ENCODE measurements at regions not wholly inside any gene's neighbourhood (a gene's known extent, or its start where the extent isn't known, plus 50 kb on each side); places are given as distances from the start of the nearest gene placed in this dataset.

- POLR2A ChIA-PET, result no interaction called here
- DNase-seq, result no peak
- Histone ChIP-seq H3K9me2 (no peaks in the 10 kb centered on the region), H3K79me2 (ENCODE audit: insufficient read depth) (no peaks in the 10 kb centered on the region), H3K4me1 (ENCODE audit: control insufficient read depth in 1 of 2, insufficient read depth in 2 of 2, low read depth in 1 of 2, low read length in 1 of 2) (no peaks in the 10 kb centered on the region; a peak in 1 of 4 replicates), H2AFZ (ENCODE audit: low read depth) (no peak overlapping the region), H3K4me3 (ENCODE audit: low read depth in 2 of 2, low read length in 1 of 2) (no peak overlapping the region), H3K9ac (no peak overlapping the region), H3K36me3 (replicated peaks in 1 of 2; ENCODE audit: control insufficient read depth in 1 of 2, insufficient read depth in 2 of 2, low read length in 1 of 2) (no peaks in the 10 kb centered on the region), H3K9me3 (no peaks in the 10 kb centered on the region), H3K27me3 (ENCODE audit: insufficient read depth) (no peaks in the 10 kb centered on the region; the same call in 1 of the 2 replicates), H4K20me1 (ENCODE audit: insufficient read depth) (no peaks in the 10 kb centered on the region), H3K27ac (ENCODE audit: low read depth in 2 of 2, low read length in 1 of 2) (no peak overlapping the region), H3K4me2 (no peak overlapping the region), H3F3A (replicated peaks; ENCODE audit: insufficient read depth) (no peaks in the 10 kb centered on the region)
- TF ChIP-seq GATA2 (CRISPR knock-in tag; IDR thresholded peaks at IDR 0.05), result no peak
- TF ChIP-seq RAD21 (IDR thresholded peaks at IDR 0.05; ENCODE audit: low read length), result no peak
- TF ChIP-seq TAF1 (IDR thresholded peaks at IDR 0.05; ENCODE audit: borderline replicate concordance, low read depth, low read length), result no peak
- TF ChIP-seq EZH2phosphoT487 (IDR thresholded peaks at IDR 0.05; ENCODE audit: borderline replicate concordance, low read depth), result no peak
- no peak for TF ChIP-seq EP300 (IDR thresholded peaks at IDR 0.05; ENCODE audit: borderline replicate concordance in 1 of 2, low read depth in 1 of 2, low read length in 1 of 2)
- no peak for TF ChIP-seq ZBTB33 (IDR thresholded peaks at IDR 0.05; ENCODE audit: borderline replicate concordance, low read depth)
- TF ChIP-seq PBX3 (IDR thresholded peaks at IDR 0.05), result no peak
- TF ChIP-seq JUND (IDR thresholded peaks at IDR 0.05), result no peak
- no peak for TF ChIP-seq REST (IDR thresholded peaks at IDR 0.05; ENCODE audit: low read depth, low read length)
- no peak for TF ChIP-seq TCF12 (IDR thresholded peaks at IDR 0.05)
- TF ChIP-seq FOXJ3 (CRISPR knock-in tag; IDR thresholded peaks at IDR 0.05), result no peak
- no peak for TF ChIP-seq MXI1 (IDR thresholded peaks at IDR 0.05; ENCODE audit: low read depth, low read length)
- no peak for TF ChIP-seq YY1 (IDR thresholded peaks at IDR 0.05; ENCODE audit: low read depth)
- TF ChIP-seq RXRA (IDR thresholded peaks at IDR 0.05; ENCODE audit: borderline replicate concordance, low read depth), result no peak
- TF ChIP-seq NRF1 (IDR thresholded peaks at IDR 0.05; ENCODE audit: low read depth, low read length), result no peak
- CTCF ChIA-PET, result no interaction called here
- 66% methylated on average over 3 of the region's 3 CpGs for WGBS (ENCODE audit: low lambda C conversion rate)
Observed at GRCh38 chr10:59124187-59124586, 52.3 kb upstream of the PHYHIPL start.
